Vagina (tissue), 2 donors: ENCODE measurements at regions not wholly inside any gene's neighbourhood (a gene's known extent, or its start where the extent isn't known, plus 50 kb on each side); places are given as distances from the start of the nearest gene placed in this dataset.

Source experiments
- DNase-seq, 2 donors: peaks; one replicate each; pipeline ENCODE4 v3.0.0-alpha.2; 2017; ENCODE audit errors: extremely low spot score in 2 of 2
- H3K27ac ChIP-seq: fragments of 200-600 bp; sonication (generic); one replicate; pipeline ENCODE4 v1.5.1; 2019
- H3K27me3 ChIP-seq: fragments of 200-600 bp; sonication (generic); one replicate; pipeline ENCODE4 v1.5.1; 2019
- H3K36me3 ChIP-seq, 2 donors: fragments of 200-600 bp; sonication (generic); one replicate each; pipeline ENCODE4 v1.5.1; 2017 to 2019
- H3K4me1 ChIP-seq: fragments of 200-600 bp; sonication (generic); one replicate; pipeline ENCODE4 v1.5.1; 2019
- H3K4me3 ChIP-seq, 2 donors: fragments of 200-600 bp; sonication (generic); 1 replicate in 1 of 2; 2 replicates in 1 of 2; pipeline ENCODE4 v1.5.1; 2016 to 2019
- H3K9me3 ChIP-seq: fragments of 200-600 bp; sonication (generic); one replicate; pipeline ENCODE4 v1.5.1; 2019
- POLR2A ChIP-seq, 2 donors: fragments of 450-650 bp; IDR thresholded peaks; one replicate each; pipeline ENCODE4 v1.6.1; 2017; ENCODE audit warnings: antibody characterized with exemption in 2 of 2, mild to moderate bottlenecking in 2 of 2, moderate library complexity in 2 of 2
- POLR2AphosphoS5 ChIP-seq, 2 donors: sonication (generic); formaldehyde crosslinking; IDR thresholded peaks; one replicate each; pipeline ENCODE4 v1.9.0; 2017; ENCODE audit warnings: antibody characterized with exemption in 2 of 2, mild to moderate bottlenecking in 2 of 2, low read depth in 1 of 2; ENCODE audit not compliant: insufficient read depth in 1 of 2
- intact Hi-C: fragments of 100-400 bp; cut with DNase I; formaldehyde crosslinking; loops from one replicate; pipeline ENCODE4 v1.15.1; 2023
- TF ChIP-seq, protein P1 (sequence below), 3 experiments: fragments of 450-650 bp in 2 of 3; fragments of 200-600 bp in 1 of 3; sonication (generic) in 1 of 3; IDR thresholded peaks; one replicate each; pipeline ENCODE4 v1.5.1; 2017 to 2019; ENCODE audit warnings: antibody characterized with exemption in 3 of 3, mild to moderate bottlenecking in 2 of 3, moderate library complexity in 2 of 3

DNA sequence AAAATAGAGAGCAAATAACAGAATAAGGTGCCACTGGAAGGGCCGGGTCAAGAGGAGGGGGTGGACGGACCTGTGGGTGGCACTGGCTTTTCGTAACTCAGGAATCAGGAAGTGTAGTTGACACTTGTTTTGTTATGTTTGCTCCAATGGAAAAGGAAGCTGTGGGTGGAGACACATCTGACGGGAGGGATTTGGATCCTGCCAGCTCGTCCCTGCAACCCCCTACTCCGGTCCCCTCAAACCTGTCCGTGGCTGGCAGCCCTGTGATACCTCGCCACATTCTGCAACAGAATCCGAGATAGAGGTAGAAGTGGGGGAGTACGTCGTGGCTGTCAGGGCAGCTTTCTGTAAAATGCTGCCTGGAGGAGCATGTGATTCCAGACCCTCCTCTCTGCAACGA, 104.2 kb upstream of the IER5L start:
- Histone ChIP-seq H3K27me3 (no peaks in the 10 kb centered on the region), H3K27ac (peak overlapping the region; percentile 49), H3K36me3 (no peaks in the 10 kb centered on the region), H3K4me3 (peak overlapping the region; percentile 8 to 38), H3K4me1 (peaks cover 4% of the 10 kb centered on the region), H3K9me3 (no peaks in the 10 kb centered on the region)
- intact Hi-C loops, result no loop called here
- TF ChIP-seq POLR2AphosphoS5 (IDR thresholded peaks at IDR 0.05; ENCODE audit: insufficient read depth in 1 of 2, low read depth in 1 of 2), result peak in 1 of 2 donors; percentile 37
- TF ChIP-seq POLR2A (IDR thresholded peaks at IDR 0.05), result no peak
- TF ChIP-seq, protein P1, sequence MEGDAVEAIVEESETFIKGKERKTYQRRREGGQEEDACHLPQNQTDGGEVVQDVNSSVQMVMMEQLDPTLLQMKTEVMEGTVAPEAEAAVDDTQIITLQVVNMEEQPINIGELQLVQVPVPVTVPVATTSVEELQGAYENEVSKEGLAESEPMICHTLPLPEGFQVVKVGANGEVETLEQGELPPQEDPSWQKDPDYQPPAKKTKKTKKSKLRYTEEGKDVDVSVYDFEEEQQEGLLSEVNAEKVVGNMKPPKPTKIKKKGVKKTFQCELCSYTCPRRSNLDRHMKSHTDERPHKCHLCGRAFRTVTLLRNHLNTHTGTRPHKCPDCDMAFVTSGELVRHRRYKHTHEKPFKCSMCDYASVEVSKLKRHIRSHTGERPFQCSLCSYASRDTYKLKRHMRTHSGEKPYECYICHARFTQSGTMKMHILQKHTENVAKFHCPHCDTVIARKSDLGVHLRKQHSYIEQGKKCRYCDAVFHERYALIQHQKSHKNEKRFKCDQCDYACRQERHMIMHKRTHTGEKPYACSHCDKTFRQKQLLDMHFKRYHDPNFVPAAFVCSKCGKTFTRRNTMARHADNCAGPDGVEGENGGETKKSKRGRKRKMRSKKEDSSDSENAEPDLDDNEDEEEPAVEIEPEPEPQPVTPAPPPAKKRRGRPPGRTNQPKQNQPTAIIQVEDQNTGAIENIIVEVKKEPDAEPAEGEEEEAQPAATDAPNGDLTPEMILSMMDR (IDR thresholded peaks at IDR 0.05), result no peak
- peak; percentile 79 to 83 for DNase-seq

DNA sequence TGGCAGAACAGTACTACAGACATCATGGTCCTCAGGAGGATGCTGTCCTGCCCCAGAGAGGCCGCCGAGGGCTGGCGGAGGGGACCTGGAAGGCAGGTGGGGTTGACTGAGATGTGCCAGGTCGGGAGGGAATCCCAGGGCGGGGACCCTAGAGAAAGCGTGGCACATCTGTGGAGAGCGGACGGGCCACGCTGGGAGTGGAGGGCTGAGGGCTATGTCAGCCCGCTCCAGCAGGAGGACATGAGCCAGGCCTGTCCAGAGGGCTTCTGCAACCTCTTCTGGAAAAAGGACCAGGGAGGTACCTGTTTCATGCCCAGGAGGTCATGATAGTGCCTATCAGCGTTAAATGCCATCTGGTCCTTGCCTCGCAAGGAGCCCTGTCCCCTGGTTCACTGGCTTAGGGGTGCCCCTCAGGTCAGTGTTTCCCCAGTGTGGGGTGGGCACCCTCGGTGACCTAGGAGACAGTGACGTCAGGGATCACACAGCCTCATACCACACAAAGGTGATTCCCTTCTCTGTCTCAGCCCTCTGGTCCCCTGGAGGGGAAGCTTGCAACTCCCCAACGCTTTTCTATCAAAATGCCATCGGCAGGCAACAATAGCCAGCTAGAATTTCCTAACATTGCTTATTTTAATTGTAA, 103.6 kb upstream of the IER5L start:
- peak in 1 of 2 donors; percentile 75 for DNase-seq
- no peaks in the 10 kb centered on the region for H3K27me3 ChIP-seq
- intact Hi-C loops, result no loop called here
- no peak overlapping the region for H3K4me3 ChIP-seq
- peak overlapping the region; percentile 49 for H3K27ac ChIP-seq
- no peaks in the 10 kb centered on the region for H3K36me3 ChIP-seq
- H3K9me3 ChIP-seq, result no peaks in the 10 kb centered on the region
- peaks cover 4% of the 10 kb centered on the region for H3K4me1 ChIP-seq
- no peak for TF ChIP-seq POLR2A (IDR thresholded peaks at IDR 0.05)
- TF ChIP-seq, protein P1 (IDR thresholded peaks at IDR 0.05), result no peak
- TF ChIP-seq POLR2AphosphoS5 (IDR thresholded peaks at IDR 0.05; ENCODE audit: insufficient read depth in 1 of 2, low read depth in 1 of 2), result no peak

DNA sequence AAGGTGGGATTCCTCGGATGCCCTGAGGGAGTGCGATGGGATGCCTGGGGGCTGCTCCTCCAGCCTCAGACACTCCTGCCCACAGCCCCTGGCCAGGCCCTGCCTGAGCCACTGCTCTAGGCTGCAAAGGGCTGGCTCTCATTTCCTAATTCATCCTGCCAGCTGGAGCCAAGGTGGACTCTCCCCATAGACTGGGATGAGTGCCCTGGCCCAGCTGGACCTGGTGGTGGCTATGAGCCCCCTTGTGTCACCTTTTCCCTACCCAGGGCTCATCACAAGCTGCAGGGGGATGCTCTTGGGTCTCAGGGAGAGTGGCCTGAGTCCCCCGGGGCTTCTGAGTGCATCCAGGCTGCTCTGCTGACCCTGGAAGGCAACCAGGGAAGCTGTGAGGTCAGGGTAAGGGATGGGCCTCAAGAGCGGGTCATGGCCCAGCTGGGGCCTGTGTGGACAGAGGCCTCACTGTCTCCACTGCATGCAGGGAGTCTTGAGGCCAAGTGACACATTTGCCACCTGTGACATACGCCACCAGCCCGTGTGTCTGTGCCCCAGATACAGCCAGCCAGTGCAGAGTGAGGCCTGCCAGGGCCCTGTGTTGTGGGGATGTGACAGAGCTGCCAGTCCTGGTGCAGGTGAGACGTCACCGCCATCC, 102.7 kb upstream of the IER5L start:
- TF ChIP-seq POLR2AphosphoS5 (IDR thresholded peaks at IDR 0.05; ENCODE audit: insufficient read depth in 1 of 2, low read depth in 1 of 2), result no peak
- TF ChIP-seq, protein P1 (IDR thresholded peaks at IDR 0.05), result no peak
- TF ChIP-seq POLR2A (IDR thresholded peaks at IDR 0.05), result no peak
- peaks cover 4% of the 10 kb centered on the region for H3K4me1 ChIP-seq
- H3K9me3 ChIP-seq, result no peaks in the 10 kb centered on the region
- DNase-seq, result peak; percentile 72 to 79
- no peak overlapping the region for H3K27ac ChIP-seq
- intact Hi-C loops, result no loop called here
- no peaks in the 10 kb centered on the region for H3K36me3 ChIP-seq
- no peak overlapping the region for H3K4me3 ChIP-seq
- no peaks in the 10 kb centered on the region for H3K27me3 ChIP-seq

DNA sequence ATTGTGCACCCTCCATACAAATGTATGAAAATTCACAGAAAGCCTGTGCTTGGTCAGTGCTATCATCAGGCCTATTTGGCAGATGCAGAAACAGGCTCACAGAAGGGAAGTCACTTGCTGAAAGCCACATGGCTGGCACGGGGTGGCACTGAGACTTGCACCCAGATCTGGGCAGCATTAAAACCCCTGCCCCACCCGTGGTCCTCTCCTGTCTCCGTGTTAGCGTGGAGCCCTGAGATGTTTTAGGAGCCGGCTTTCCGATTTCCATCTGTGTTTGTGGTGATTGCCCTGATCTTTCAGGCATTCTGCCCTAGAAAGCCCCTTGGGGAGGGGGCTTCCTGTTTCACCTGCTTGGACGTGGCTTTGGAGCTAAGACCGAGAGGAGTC, 102.2 kb upstream of the IER5L start:
- no peaks in the 10 kb centered on the region for H3K36me3 ChIP-seq
- H3K4me3 ChIP-seq, result no peak overlapping the region
- H3K4me1 ChIP-seq, result peaks cover 4% of the 10 kb centered on the region
- H3K27ac ChIP-seq, result no peak overlapping the region
- no peaks in the 10 kb centered on the region for H3K9me3 ChIP-seq
- intact Hi-C loops, result no loop called here
- peak; percentile 47 to 90 for DNase-seq
- no peak for TF ChIP-seq POLR2AphosphoS5 (IDR thresholded peaks at IDR 0.05; ENCODE audit: insufficient read depth in 1 of 2, low read depth in 1 of 2)
- TF ChIP-seq POLR2A (IDR thresholded peaks at IDR 0.05), result no peak
- H3K27me3 ChIP-seq, result no peaks in the 10 kb centered on the region

DNA sequence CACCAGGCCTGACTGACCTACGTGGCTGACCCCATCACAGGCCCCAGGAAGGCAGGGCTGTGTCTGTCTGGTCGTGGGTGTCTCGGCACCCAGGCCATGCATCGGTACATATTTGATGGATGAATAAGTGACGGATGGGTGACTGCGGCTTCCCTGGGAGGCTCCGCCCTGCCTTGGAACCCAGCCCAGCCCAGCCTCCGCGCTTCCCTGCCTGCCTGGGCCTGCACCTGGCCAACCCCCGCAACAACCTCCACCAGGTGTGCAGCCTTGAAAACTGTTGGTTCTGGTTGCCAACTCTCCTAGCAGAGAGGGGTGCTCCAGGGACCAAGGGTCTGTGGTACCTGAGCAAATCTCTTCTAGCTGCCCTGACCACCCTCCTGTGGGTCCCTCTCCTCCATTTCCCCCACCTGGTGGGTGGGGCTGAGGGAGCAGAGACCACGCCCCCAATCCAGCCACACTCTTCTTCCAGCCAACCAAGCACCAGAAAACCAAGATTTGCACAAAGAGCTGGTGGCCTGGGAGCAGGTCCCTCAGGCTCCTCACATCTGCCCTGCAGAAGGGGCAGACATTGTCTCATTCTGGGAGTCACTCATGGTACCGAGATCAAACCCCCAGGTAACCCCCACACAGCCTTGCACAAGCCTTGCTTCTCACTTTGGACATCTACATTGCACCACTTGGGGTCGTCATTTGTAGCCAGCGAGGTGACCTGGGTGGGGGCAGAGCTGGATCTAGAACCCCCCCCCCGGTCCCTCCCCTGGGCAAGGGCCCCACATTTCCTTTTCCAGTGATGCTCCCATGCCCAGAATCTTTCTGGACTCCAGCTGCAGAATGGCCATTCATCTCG, 100.6 kb upstream of the IER5L start:
- no peaks in the 10 kb centered on the region for H3K9me3 ChIP-seq
- H3K4me1 ChIP-seq, result peaks cover 4% of the 10 kb centered on the region
- no peak overlapping the region for H3K4me3 ChIP-seq
- no peaks in the 10 kb centered on the region for H3K36me3 ChIP-seq
- no peaks in the 10 kb centered on the region for H3K27me3 ChIP-seq
- TF ChIP-seq POLR2A (IDR thresholded peaks at IDR 0.05) (no peak), POLR2AphosphoS5 (IDR thresholded peaks at IDR 0.05; ENCODE audit: insufficient read depth in 1 of 2, low read depth in 1 of 2) (no peak)
- TF ChIP-seq, protein P1 (IDR thresholded peaks at IDR 0.05), result no peak
- H3K27ac ChIP-seq, result no peak overlapping the region
- intact Hi-C loops, result no loop called here
- peak; percentile 79 to 94 for DNase-seq
